GM19239 (cell line): ENCODE measurements at regions not wholly inside any gene's neighbourhood (a gene's known extent, or its start where the extent isn't known, plus 50 kb on each side); places are given as distances from the start of the nearest gene placed in this dataset.
"Not testable (repeated sequence)": the region's sequence is repeated elsewhere in the genome, so short reads cannot be mapped to it uniquely, and the experiment has no call there.

Experiments
- DNase-seq: peaks from one replicate; pipeline ENCODE4 v3.0.0; 2011; ENCODE audit warnings: low spot score; ENCODE audit not compliant: insufficient read length
- FAIRE-seq: peaks from 2 replicates; lab custom pipeline; 2011; peaks lifted over from hg19 to GRCh38; lab: Jason Lieb, UNC

DNA sequence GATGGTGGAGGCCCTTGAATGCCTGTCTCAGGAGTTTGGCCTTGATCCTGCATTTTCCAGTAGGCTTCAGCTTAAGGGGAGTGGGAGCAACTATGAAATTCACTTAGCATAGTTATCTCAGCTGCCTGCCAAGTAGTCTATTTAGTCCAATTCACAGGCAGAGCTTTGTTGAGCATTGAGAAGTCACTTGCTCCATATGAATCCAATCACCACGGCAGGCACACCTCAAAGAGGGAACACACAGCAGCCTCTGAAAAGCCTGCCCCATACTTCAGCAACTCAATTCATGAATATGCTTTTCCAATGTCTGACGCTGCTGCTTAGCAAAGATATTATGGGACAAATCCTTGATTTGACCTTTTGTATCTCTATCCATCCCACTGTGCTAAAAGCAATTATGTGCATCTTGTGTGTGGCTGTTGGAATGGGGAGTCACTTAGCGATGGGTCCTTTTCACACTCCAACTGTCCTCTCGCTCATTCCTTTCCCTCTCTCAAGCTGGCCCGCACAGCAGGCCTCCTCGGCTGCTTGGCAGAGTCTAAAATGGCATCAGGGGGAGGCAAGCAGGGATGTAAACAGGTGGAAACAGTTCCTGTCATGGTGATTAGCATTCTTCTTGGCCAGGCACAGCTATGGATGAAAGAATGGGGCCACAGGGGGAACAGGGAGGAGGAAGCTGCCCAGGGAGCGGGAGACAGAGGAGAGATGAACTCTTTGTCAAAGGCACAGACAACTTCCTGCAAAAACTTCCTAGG lies 56.0 kb upstream of the LRPPRC start:
- FAIRE-seq (no peak), DNase-seq (no peak)

DNA sequence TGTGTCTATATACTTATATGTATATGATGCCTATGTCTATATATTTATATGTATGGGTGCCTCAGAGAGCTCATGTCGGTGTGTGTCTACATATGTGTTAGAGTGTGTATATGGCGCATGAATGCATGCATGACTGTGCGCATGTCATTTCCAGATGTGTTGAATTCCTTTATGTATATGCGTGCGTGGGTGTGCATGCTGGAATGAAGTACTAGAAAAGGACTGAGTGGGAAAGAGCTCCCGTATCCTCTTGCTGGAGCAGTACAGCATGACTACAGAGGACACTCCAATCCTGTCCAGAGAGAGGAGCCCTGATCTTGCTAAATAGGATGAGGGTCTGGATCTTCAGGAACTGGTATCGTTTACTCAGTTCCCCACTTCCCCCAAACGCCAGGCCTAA lies 56.8 kb upstream of the LRPPRC start:
- no peak for FAIRE-seq
- DNase-seq, result no peak

DNA sequence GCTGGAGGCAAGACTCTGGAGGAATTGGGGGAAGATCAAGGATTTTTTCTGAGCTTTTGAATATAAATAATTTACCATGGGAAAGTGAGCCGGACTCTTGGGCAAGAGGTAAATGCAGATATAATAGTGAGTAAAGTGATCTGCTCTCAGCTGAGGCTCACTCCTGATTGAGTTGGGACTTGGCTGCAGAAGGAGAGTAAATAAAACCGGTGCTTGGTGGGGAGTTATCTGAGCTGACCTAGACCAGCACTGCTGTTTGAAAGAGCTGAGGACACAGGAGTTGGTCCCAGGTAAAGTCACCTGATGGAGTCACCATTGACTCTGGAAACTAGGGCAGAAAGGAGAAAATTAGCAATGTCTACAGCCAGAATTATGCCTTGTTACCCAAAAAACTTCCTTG lies 57.3 kb upstream of the LRPPRC start:
- DNase-seq, result no peak
- FAIRE-seq, result no peak

DNA sequence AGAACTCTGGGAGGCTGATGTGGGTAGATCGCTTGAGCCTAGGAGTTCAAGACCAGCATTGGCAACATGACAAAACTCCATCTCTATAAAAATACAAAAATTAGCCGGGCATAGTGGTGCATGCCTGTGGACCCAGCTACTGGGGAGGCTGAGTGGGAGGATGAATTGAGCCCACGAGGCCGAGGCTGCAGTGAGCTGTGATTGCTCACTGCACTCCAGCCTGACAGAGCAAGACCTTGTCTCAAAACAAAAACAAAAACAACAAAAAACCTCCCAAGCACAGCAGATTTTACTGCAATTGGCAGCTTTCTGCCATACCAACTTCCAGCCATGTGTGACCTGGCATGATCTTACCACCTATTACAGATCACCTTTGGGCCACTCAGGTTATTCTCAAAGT lies 57.7 kb upstream of the LRPPRC start:
- DNase-seq (no peak), FAIRE-seq (no peak)

DNA sequence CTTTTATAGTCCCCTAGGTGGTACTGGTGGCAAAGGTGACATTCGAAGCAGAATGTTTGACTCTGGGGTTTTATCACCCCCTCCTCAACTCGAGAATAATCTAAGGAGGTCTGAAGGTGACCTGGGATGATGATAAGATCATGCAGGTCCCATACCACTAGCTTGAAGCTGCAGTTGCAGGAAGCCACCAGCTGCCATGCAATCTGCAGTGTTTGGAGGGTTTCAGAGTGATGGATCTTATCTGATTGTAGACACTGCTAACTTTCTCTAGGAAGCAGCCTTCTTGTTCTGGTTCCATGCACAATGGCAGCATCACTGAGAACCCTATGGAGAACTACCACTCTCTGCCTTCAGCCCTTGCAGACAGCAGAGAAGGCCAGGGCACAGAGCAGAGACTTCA lies 59.4 kb upstream of the LRPPRC start:
- no peak for DNase-seq
- FAIRE-seq, result no peak

DNA sequence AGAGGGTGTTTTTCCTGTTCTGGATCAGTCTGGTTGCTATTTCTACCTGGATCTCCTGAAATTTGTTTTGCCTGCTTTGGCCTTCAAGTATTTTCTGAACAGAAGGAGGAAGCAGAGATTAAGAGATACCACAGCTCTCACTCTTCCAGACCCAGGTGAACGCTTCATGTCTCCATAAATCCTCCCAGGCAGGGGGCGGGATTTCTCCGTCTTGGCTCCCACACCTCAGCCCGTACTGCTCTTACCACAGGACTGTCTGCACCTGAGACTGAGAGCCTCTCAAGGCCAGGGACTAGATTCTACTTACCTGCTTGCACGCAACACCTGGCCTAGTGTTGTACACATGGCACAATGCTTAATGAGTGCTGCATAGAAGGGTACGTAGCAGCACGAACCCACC lies 59.9 kb upstream of the LRPPRC start:
- no peak for FAIRE-seq
- no peak for DNase-seq

DNA sequence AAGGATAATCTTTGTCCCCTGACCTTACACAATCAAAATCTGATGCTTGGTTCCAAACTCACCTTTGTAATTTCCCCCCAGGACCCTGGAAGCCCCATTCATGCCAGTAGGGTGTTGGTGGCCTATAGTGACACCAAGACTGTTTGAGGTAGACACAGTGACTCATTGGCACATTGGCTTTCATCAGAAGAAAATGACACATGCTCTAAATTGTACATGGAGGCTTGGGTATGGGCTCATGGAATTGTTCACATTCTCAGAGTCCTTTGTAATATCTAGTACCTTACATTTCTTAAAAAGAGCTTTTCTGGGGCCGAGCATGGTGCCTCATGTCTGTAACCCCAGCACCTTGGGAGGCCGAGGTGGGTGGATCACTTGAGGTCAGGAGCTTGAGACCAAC lies 61.2 kb upstream of the LRPPRC start:
- no peak for FAIRE-seq
- DNase-seq, result no peak

DNA sequence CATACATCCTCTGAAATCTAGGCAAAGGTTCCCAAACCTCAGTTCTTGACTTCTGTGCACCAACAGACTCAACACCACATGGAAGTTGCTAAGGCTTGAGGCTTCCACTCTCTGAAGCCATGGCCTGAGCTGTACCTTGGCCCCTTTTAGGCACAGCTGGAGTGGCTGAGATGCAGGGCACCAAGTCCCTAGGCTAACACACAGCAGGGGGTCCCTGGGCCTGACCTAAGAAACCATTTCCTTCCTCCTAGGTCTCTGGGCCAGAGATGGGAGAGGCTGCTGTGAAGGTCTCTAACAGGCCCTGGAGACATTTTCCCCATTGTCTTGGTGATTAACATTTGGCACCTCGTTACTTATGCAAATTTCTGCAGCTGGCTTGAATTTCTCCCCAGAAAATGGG lies 64.5 kb upstream of the LRPPRC start:
- DNase-seq, FAIRE-seq: not testable (repeated sequence)

DNA sequence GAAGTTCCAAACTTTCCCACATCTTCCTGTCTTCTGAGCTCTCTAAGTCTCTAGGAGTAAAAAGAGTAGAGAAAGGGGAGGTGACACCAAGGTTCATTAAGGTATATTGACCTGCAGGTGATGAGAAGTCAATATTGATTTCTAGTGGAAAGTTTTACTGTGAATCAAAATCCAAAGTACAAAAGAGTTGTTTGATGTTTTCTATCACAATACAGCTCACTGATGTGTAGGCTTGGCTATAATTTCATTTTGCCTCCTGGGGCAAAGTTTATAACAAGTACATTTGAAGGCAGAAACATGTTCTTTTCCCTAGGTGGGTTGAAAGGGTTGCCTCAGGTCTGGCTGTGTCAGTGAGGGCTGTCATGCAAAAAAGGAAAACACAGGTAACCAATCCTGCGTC lies 65.2 kb upstream of the LRPPRC start:
- DNase-seq (no peak), FAIRE-seq (no peak)

DNA sequence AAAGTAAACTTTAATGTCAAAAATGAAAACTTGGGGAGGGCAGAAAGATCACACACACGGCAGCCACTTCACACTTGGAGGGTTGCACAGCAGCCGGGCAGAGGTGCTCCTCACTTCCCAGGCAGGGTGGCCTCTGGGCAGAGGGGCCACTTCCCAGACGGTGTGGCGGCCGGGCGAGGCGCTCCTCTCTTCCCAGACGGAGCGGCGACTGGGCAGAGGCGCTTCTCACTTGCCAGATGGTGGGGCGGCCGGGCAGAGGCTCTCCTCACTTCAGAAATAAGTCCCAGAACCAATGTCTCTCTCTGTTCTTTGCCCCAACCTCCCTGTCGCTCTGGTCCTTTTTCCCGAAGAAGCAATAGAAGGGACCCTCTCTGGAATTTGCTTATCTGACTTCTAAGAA lies 65.7 kb upstream of the LRPPRC start:
- DNase-seq (no peak), FAIRE-seq (no peak)

DNA sequence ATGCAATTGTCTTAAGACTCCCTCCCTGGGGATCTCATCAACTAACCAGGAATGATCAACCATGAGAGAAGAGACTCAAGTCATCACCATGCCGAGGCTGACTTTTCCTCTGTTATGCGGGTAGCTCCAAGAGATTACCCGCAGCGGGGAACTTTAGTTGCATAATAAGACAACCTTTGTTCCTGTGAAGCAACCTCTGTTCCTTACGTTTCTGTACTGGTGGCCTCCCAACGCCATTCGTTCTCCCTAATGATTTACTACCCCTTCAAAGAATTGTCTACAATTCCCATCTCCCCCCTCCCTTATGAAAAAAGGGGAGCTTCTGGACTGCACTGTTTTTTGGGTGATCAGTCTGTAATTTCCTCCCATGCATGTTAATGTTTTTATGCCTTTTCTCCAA lies 66.1 kb upstream of the LRPPRC start:
- DNase-seq (no peak), FAIRE-seq (no peak)

DNA sequence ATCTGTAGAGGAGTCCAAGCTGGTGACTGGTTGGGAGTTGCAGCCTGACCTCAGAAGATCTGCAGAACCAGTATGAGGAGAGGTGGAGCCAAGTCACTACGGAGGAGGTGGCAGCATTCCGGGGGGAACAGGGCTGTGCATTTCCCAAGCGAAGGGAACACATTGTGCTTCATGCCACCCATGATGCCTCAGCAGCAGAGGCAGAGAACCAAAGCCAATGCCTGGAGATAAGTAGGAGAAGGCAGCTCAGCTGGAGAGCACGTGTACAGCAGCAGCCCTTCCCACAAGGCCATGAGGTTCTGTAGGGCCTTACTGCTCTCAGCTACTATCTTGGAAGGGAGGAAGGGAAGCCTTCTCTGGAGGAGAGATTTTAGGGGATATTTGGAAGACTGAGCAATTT lies 67.2 kb upstream of the LRPPRC start:
- no peak for FAIRE-seq
- no peak for DNase-seq

DNA sequence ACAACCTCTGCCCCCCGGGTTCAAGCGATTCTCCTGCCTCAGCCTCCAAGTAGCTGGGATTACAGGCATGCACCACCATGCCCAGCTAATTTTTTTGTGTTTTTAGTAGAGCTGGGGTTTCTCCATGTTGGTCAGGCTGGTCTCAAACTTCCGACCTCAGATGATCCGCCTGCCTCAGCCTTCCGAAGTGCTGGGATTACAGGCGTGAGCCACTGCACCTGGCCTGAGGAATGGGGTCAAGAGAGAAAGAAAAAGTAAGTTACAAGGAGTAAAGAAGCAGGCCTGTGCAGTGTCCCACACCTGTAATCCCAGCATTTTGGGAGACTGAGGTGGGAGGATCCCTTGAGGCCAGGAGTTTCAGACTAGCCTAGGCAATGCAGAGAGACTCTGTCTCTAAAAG lies 68.5 kb upstream of the LRPPRC start:
- DNase-seq, result not testable (repeated sequence)

DNA sequence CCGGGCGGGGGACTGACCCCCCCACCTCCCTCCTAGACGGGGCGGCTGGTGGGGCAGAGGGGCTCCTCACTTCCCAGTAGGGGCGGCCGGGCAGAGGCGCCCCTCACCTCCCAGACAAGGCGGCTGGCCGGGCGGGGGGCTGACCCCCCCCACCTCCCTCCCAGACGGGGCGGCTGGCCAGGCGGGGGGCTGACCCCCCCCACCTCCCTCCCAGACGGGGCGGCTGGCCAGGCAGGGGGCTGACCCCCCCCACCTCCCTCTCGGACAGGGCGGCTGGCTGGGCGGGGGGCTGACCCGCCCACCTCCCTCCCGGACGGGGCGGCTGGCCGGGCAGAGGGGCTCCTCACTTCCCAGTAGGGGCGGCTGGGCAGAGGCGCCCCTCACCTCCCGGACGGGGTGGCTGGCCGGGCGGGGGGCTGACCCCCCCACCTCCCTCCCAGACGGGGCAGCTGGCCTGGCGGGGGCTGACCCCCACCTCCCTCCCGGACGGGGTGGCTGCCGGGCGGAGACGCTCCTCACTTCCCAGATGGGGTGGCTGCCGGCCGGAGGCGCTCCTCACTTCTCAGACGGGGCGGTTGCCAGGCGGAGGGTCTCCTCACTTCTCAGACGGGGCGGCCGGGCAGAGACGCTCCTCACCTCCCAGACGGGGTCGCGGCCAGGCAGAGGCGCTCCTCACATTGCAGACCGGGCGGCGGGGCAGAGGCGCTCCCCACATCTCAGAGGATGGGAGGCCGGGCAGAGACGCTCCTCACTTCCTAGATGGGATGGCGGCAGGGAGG lies 71.4 kb upstream of the LRPPRC start:
- DNase-seq, FAIRE-seq: not testable (repeated sequence)

More for the DNA sequence above, 68.5 kb upstream of the LRPPRC start:
- FAIRE-seq, result not testable (repeated sequence)

DNA sequence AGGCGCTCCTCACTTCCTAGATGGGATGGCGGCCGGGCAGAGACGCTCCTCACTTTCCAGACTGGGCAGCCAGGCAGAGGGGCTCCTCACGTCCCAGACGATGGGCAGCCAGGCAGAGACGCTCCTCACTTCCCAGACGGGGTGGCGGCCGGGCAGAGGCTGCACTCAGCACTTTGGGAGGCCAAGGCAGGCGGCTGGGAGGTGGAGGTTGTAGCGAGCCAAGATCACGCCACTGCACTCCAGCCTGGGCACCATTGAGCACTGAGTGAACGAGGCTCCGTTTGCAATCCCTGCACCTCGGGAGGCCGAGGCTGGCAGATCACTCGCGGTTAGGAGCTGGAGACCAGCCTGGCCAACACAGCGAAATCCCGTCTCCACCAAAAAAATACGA lies 72.0 kb upstream of the LRPPRC start:
- not testable (repeated sequence) for DNase-seq, FAIRE-seq

DNA sequence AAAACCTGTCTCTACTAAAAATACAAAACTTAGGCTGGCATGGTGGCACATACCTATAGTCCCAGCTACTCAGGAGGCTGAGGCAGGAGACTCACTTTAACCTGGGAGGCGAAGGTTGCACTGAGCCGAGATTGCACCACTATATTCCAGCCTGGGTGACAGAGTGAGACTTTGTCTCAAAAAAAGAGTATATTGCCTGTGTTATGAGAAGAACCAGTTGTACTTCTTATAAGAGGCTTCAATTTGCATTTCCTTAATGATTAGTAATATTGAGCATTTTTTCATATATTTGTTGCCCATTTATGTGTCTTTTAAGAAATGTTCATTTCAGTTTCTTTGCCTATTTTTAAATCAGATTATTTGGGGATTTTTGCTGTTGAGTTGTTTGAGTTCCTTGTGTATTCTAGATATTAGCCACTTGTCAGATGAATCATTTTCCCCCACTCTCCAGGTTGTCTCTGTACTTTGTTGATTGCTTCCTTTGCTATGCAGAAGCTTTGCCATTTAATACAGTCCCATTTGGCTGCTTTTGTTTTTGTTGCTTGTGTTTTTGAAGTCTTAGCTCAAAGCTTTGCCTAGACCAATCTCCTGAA lies 75.8 kb upstream of the LRPPRC start:
- DNase-seq (no peak), FAIRE-seq (no peak)

DNA sequence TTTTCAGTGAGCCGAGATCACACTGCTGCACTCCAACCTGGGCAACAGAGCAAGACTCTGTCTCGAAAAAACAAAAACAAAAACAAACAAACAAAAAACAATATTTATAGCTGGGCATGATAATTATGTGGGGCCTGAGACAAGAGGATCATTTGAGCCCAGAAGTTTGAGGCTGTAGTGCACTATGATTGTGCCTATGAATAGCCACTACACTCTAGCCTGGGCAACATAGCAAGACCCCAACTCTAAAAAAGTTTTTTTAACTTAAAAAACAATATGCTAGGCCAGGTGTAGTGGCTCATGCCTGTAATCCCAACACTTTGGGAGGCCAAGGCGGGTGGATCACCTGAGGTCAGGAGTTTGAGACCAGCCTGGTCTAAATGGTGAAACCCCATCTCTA lies 77.9 kb upstream of the LRPPRC start:
- not testable (repeated sequence) for FAIRE-seq

DNA sequence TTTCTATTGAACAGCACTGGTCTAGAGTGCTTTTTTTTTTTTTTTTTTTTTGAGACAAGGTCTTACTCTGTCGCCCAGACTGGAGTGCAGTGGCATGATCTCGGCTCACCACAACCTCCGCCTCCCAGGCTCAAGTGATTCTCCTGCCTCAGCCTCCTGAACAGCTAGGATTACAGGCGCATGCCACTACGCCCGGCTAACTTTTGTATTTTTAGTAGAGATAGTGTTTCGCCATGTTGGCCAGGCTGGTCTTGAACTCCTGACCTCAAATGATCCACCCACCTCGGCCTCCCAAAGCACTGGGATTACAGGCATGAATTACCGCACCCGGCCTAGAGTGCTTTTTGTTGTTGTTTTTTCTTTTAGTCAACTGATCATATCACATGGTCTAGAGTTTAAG lies 79.0 kb upstream of the LRPPRC start:
- not testable (repeated sequence) for FAIRE-seq, DNase-seq

More for the DNA sequence above, 77.9 kb upstream of the LRPPRC start:
- DNase-seq, result not testable (repeated sequence)

DNA sequence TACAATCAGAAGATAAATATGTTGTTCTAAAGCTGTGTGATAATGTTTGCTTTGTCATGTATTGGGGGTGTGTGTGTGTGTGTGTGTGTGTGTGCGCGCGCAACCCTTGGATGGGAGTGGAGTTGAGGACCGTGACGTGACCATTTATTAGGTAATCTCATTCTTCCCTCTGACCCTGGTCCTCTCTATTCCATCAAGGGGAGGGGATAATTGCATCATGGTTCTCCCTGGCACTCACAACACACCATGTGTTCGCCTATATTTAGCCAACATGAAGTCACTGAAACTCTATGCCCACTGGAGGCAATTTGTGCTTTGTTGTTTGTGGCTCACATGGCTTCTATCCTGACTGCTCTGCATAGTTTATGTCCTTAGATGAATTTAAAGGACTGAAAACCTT lies 79.8 kb upstream of the LRPPRC start:
- no peak for DNase-seq
- FAIRE-seq, result no peak

DNA sequence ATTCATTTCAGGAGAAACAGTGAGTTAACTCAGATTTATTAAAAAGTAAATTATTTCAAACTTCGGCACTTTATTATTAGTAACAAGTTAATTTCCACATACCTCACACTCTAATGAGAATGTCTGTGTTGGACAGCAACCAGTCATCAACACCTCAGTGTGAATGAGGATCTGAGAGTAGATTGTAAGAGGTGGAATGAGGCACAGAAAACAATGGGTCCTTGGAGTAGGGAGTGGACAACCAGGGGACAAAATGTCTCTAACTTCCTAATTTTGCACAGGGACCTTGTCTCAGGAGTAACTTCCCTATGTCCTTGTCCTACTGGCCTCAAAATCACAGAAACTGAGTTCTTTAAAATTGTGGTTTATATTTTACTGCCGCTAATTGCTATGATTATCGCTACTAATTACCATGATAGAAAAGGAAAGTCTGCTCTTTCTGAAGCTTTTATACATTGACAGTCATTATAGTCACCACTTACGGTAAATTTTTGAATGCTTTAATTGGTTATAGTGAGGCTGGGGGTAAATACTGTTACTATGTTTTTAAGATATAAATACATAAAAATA lies 82.2 kb upstream of the LRPPRC start:
- FAIRE-seq (no peak), DNase-seq (no peak)

DNA sequence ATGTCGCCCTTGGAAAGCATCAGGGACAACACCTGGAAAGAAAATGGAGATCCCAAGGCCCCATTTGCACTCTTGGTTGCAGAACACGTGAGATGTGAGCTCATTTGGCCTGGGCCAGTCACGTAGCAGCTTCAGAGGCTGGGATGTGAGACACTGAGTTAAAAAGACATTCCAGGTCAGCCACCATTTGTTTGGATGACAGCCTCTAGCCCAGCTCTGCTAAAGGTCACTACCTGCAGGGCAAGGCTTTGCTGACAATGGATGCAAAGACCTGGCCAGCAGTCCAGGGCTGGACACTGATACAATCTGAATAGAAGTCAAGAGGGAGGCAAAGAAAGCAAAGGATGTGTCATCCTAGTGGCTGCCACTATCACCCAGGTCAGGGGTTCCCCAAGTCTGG lies 83.9 kb upstream of the LRPPRC start:
- DNase-seq, result no peak
- no peak for FAIRE-seq
